Transverse colon (tissue), 4 donors: ENCODE measurements at regions not wholly inside any gene's neighbourhood (a gene's known extent, or its start where the extent isn't known, plus 50 kb on each side); places are given as distances from the start of the nearest gene placed in this dataset.
"Not testable (repeated sequence)": the region's sequence is repeated elsewhere in the genome, so short reads cannot be mapped to it uniquely, and the experiment has no call there.

Experiments used
- POLR2A ChIP-seq: fragments of 450-650 bp; IDR thresholded peaks from one replicate; pipeline ENCODE4 v1.6.1; 2016; ENCODE audit warnings: antibody characterized with exemption, mild to moderate bottlenecking, moderate library complexity
- POLR2AphosphoS5 ChIP-seq, 3 donors: sonication (generic); formaldehyde crosslinking; IDR thresholded peaks; one replicate each; pipeline ENCODE4 v1.6.1; 2016; ENCODE audit warnings: antibody characterized with exemption in 3 of 3
- TF ChIP-seq, protein P1 (sequence below), 5 experiments: fragments of 200-600 bp in 3 of 5; fragments of 450-650 bp in 2 of 5; sonication (generic) in 3 of 5; IDR thresholded peaks; 1 replicate in 2 of 5; 2 replicates in 3 of 5; pipeline ENCODE4 v1.5.1; 2016 to 2017; ENCODE audit warnings: antibody characterized with exemption in 5 of 5, inconsistent platforms in 3 of 5, mild to moderate bottlenecking in 2 of 5, moderate library complexity in 1 of 5

DNA sequence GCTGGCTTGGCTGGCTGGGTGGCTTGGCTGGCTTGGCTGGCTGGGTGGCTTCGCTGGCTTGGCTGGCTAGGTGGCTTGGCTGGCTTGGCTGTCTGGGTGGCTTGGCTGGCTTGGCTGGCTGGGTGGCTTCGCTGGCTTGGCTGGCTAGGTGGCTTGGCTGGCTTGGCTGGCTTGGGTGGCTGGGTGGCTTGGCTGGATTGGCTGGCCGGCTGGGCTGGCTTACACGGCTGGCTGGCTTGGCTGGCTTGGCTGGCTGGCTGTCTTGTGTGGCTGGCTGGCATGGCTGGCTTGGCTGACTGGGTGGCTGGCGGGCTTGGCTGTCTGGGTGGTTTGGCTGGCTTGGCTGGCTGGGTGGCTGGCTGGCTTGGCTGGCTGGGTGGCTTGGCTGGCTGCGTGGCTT is 437.0 kb downstream of the GOLGA6L6 start:
- TF ChIP-seq, protein P1, sequence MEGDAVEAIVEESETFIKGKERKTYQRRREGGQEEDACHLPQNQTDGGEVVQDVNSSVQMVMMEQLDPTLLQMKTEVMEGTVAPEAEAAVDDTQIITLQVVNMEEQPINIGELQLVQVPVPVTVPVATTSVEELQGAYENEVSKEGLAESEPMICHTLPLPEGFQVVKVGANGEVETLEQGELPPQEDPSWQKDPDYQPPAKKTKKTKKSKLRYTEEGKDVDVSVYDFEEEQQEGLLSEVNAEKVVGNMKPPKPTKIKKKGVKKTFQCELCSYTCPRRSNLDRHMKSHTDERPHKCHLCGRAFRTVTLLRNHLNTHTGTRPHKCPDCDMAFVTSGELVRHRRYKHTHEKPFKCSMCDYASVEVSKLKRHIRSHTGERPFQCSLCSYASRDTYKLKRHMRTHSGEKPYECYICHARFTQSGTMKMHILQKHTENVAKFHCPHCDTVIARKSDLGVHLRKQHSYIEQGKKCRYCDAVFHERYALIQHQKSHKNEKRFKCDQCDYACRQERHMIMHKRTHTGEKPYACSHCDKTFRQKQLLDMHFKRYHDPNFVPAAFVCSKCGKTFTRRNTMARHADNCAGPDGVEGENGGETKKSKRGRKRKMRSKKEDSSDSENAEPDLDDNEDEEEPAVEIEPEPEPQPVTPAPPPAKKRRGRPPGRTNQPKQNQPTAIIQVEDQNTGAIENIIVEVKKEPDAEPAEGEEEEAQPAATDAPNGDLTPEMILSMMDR (IDR thresholded peaks at IDR 0.05): not testable (repeated sequence)
- not testable (repeated sequence) for TF ChIP-seq POLR2A; POLR2AphosphoS5 (IDR thresholded peaks at IDR 0.05)
